ENCODE measurements at regions not wholly inside any gene's neighbourhood (a gene's known extent, or its start where the extent isn't known, plus 50 kb on each side); places are given as distances from the start of the nearest gene placed in this dataset.

GRCh38 chr17:12403881-12404398 lies 261.8 kb upstream of the MYOCD start:
- ChIA-PET POLR2A (no interaction called here), CTCF (no interaction called here)
- DNase-seq (ENCODE audit: extremely low spot score), result no peak
- TF ChIP-seq ELF4 (IDR thresholded peaks at IDR 0.05) (peak; percentile 57; the same call in 1 of the 2 replicates), ARNT (IDR thresholded peaks at IDR 0.05) (no peak), SP1 (IDR thresholded peaks at IDR 0.05) (no peak)

- ChIA-PET CTCF (no interaction called here), POLR2A (no interaction called here)
- no peak for DNase-seq (ENCODE audit: extremely low spot score)
- no peak for TF ChIP-seq ZNF384 (IDR thresholded peaks at IDR 0.05)
- TF ChIP-seq SUZ12 (IDR thresholded peaks at IDR 0.05), result no peak
- no peak for TF ChIP-seq ARNT (IDR thresholded peaks at IDR 0.05)
- no peak for TF ChIP-seq LEF1 (IDR thresholded peaks at IDR 0.05; ENCODE audit: borderline replicate concordance)
- no peak for TF ChIP-seq FOXK2 (IDR thresholded peaks at IDR 0.05)
- no peak for TF ChIP-seq NFRKB (IDR thresholded peaks at IDR 0.05)
These were observed 259.0 kb upstream of the MYOCD start for GRCh38 chr17:12406623-12407215.

- TF ChIP-seq CTBP1 (IDR thresholded peaks at IDR 0.05; ENCODE audit: borderline replicate concordance), result no peak
- no peak for TF ChIP-seq ARNT (IDR thresholded peaks at IDR 0.05)
- TF ChIP-seq L3MBTL2 (conservative IDR thresholded peaks at IDR 0.05), result no peak
- no peak for TF ChIP-seq BHLHE40 (IDR thresholded peaks at IDR 0.05; ENCODE audit: borderline replicate concordance)
- no peak for TF ChIP-seq SP1 (IDR thresholded peaks at IDR 0.05)
- TF ChIP-seq ELF4 (IDR thresholded peaks at IDR 0.05), result no peak
- no peak for TF ChIP-seq FOXK2 (IDR thresholded peaks at IDR 0.05)
- no peak for TF ChIP-seq ZNF384 (IDR thresholded peaks at IDR 0.05)
- no peak for TF ChIP-seq SUZ12 (IDR thresholded peaks at IDR 0.05)
- no peak for TF ChIP-seq HDGF (IDR thresholded peaks at IDR 0.05; ENCODE audit: borderline replicate concordance)
- TF ChIP-seq NFRKB (IDR thresholded peaks at IDR 0.05), result no peak
- TF ChIP-seq, protein P1, sequence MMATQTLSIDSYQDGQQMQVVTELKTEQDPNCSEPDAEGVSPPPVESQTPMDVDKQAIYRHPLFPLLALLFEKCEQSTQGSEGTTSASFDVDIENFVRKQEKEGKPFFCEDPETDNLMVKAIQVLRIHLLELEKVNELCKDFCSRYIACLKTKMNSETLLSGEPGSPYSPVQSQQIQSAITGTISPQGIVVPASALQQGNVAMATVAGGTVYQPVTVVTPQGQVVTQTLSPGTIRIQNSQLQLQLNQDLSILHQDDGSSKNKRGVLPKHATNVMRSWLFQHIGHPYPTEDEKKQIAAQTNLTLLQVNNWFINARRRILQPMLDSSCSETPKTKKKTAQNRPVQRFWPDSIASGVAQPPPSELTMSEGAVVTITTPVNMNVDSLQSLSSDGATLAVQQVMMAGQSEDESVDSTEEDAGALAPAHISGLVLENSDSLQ (IDR thresholded peaks at IDR 0.05), result no peak
- TF ChIP-seq TARDBP (IDR thresholded peaks at IDR 0.05), result no peak
- CTCF ChIA-PET, result no interaction called here
- POLR2A ChIA-PET, result no interaction called here
These were observed 258.0 kb upstream of the MYOCD start for GRCh38 chr17:12407495-12408252.

GRCh38 chr17:12409082-12409481 lies 256.6 kb upstream of the MYOCD start:
- TF ChIP-seq TARDBP (IDR thresholded peaks at IDR 0.05) (no peak), CTBP1 (IDR thresholded peaks at IDR 0.05; ENCODE audit: borderline replicate concordance) (no peak), LEF1 (IDR thresholded peaks at IDR 0.05; ENCODE audit: borderline replicate concordance) (no peak), ELF4 (IDR thresholded peaks at IDR 0.05) (no peak), FOXM1 (IDR thresholded peaks at IDR 0.05; ENCODE audit: borderline replicate concordance) (no peak), L3MBTL2 (conservative IDR thresholded peaks at IDR 0.05) (no peak), FOXA1 (IDR thresholded peaks at IDR 0.05) (no peak), BHLHE40 (IDR thresholded peaks at IDR 0.05; ENCODE audit: borderline replicate concordance) (no peak), HDGF (IDR thresholded peaks at IDR 0.05; ENCODE audit: borderline replicate concordance) (no peak), FOXK2 (IDR thresholded peaks at IDR 0.05) (no peak), NFRKB (IDR thresholded peaks at IDR 0.05) (no peak), ARNT (IDR thresholded peaks at IDR 0.05) (no peak), SP1 (IDR thresholded peaks at IDR 0.05) (no peak), SUZ12 (IDR thresholded peaks at IDR 0.05) (no peak), ZNF384 (IDR thresholded peaks at IDR 0.05) (no peak)
- TF ChIP-seq, protein P1 (IDR thresholded peaks at IDR 0.05), result no peak
- DNase-seq (ENCODE audit: extremely low spot score), result no peak
- CTCF ChIA-PET, result no interaction called here
- POLR2A ChIA-PET, result no interaction called here

More at GRCh38 chr17:12407495-12408252, 258.0 kb upstream of the MYOCD start:
- no peak for DNase-seq (ENCODE audit: extremely low spot score)

DNA sequence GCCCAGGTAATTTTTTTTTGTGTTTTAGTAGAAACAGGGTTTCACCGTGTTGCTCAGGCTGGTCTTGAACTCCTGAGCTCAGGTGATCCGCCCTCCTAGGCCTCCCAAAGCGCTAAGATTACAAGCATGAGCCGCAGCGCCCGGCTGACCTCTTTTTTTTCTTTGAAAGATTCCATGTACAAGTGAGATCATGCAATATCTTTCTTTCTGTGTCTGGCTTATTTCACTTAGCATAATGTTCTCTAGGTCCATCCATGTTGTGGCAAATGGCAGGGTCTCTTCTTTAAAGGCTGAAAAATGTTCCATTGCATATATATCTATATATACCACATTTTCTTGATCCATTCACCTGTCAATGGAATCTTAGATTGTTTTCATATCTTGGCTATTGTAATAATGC lies 255.0 kb upstream of the MYOCD start:
- ChIA-PET POLR2A (no interaction called here), CTCF (no interaction called here)
- no peak for TF ChIP-seq HDGF (IDR thresholded peaks at IDR 0.05; ENCODE audit: borderline replicate concordance)
- no peak for TF ChIP-seq FOXK2 (IDR thresholded peaks at IDR 0.05)
- TF ChIP-seq, protein P1 (IDR thresholded peaks at IDR 0.05), result no peak
- no peak for TF ChIP-seq FOXM1 (IDR thresholded peaks at IDR 0.05; ENCODE audit: borderline replicate concordance)
- no peak for TF ChIP-seq SUZ12 (IDR thresholded peaks at IDR 0.05)
- TF ChIP-seq CTBP1 (IDR thresholded peaks at IDR 0.05; ENCODE audit: borderline replicate concordance), result no peak

DNA sequence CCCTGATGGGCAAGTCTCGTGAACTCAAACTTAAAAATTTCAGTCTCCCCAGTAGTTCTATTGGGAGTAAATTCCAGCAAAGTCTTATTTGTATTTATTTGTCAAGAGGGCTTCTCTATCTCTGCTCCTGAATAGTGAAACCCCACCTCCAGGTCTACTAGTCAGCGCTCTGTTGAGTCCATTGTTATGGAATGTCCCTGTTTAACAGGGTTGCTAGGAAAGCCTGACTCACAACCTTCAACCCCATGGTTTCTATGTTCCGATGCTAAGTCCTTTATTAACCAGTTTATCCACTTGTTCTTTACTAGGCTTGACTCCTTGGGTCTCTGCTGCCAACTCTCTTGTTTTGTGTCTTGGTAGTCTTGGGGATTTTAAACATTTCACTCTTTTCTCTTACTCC lies 250.7 kb upstream of the MYOCD start:
- ChIA-PET POLR2A (no interaction called here), CTCF (no interaction called here)
- no peak for DNase-seq (ENCODE audit: extremely low spot score)
- no peak for TF ChIP-seq TARDBP (IDR thresholded peaks at IDR 0.05)
- no peak for TF ChIP-seq FOXM1 (IDR thresholded peaks at IDR 0.05; ENCODE audit: borderline replicate concordance)
- TF ChIP-seq LEF1 (IDR thresholded peaks at IDR 0.05; ENCODE audit: borderline replicate concordance), result no peak
- TF ChIP-seq, protein P1 (IDR thresholded peaks at IDR 0.05), result no peak
- no peak for TF ChIP-seq L3MBTL2 (conservative IDR thresholded peaks at IDR 0.05)
- no peak for TF ChIP-seq FOXA1 (IDR thresholded peaks at IDR 0.05)
- TF ChIP-seq BHLHE40 (IDR thresholded peaks at IDR 0.05; ENCODE audit: borderline replicate concordance), result no peak
- no peak for TF ChIP-seq SP1 (IDR thresholded peaks at IDR 0.05)
- no peak for TF ChIP-seq SUZ12 (IDR thresholded peaks at IDR 0.05)
- TF ChIP-seq ARNT (IDR thresholded peaks at IDR 0.05), result no peak
- no peak for TF ChIP-seq ZNF384 (IDR thresholded peaks at IDR 0.05)
- TF ChIP-seq NFRKB (IDR thresholded peaks at IDR 0.05), result no peak
- TF ChIP-seq CTBP1 (IDR thresholded peaks at IDR 0.05; ENCODE audit: borderline replicate concordance), result no peak
- no peak for TF ChIP-seq FOXK2 (IDR thresholded peaks at IDR 0.05)
- no peak for TF ChIP-seq HDGF (IDR thresholded peaks at IDR 0.05; ENCODE audit: borderline replicate concordance)
- no peak for TF ChIP-seq ELF4 (IDR thresholded peaks at IDR 0.05)

More for the DNA sequence above, 255.0 kb upstream of the MYOCD start:
- DNase-seq (ENCODE audit: extremely low spot score), result no peak
